HL-60 (cell line): ENCODE measurements at regions not wholly inside any gene's neighbourhood (a gene's known extent, or its start where the extent isn't known, plus 50 kb on each side); places are given as distances from the start of the nearest gene placed in this dataset.

Experiments
- DNase-seq, 2 experiments: peaks; one replicate each; pipeline ENCODE4 v3.0.0-alpha.2; 2010 to 2020; ENCODE audit warnings: low read depth in 1 of 2, low spot score in 1 of 2
- H3K27ac ChIP-seq: fragments of 250-450 bp; sonication (Bioruptor Pico); replicated peaks from 2 replicates; pipeline ENCODE4 v1.5.1; 2020; ENCODE audit warnings: mild to moderate bottlenecking, moderate library complexity
- H3K27me3 ChIP-seq: fragments of 250-450 bp; sonication (Bioruptor Pico); 2 replicates; pipeline ENCODE4 v1.5.1; 2021; ENCODE audit warnings: mild to moderate bottlenecking, moderate library complexity; ENCODE audit not compliant: insufficient read depth, poor library complexity, severe bottlenecking
- H3K4me3 ChIP-seq: replicated peaks from 2 replicates; pipeline ENCODE4 v1.5.1; 2011; ENCODE audit warnings: mild to moderate bottlenecking, control low read depth, low read length; ENCODE audit not compliant: insufficient read depth
- GABPA ChIP-seq: IDR thresholded peaks from 2 replicates; pipeline ENCODE4 v1.6.1; 2012; ENCODE audit warnings: low read depth
- POLR2AphosphoS5 ChIP-seq: IDR thresholded peaks from 2 replicates; pipeline ENCODE4 v1.6.1; 2012; ENCODE audit warnings: low read depth
- SPI1 ChIP-seq: IDR thresholded peaks from 2 replicates; pipeline ENCODE4 v1.6.1; 2012; ENCODE audit warnings: low read depth, mild to moderate bottlenecking, borderline replicate concordance
- TF ChIP-seq, protein P1 (sequence below): IDR thresholded peaks from 2 replicates; pipeline ENCODE4 v1.6.1; 2012; ENCODE audit warnings: low read depth; ENCODE audit not compliant: insufficient replicate concordance
- TF ChIP-seq, protein P2 (sequence below): IDR thresholded peaks from one replicate; pipeline ENCODE4 v1.5.1; 2011; ENCODE audit warnings: low read length, control low read depth, inconsistent platforms; ENCODE audit not compliant: insufficient read depth

DNA sequence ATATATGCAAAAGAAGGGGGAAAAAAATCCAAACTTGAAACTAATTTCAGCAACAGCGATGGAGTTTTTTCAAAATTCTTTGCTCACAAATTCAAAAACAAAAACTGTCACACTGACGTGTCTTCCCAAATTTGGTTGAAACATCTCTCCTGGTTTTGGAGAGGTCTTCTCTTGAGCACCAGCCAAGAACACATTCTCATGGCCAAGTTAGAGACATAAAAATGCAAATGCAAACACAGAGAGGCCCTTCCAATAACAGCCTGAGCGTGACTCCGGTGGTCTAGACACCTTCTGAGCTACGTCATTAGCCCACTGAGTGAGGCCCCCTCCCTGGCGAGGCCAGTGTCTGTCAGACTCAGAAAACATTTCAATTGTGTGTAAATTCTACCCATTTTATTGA is 436.0 kb upstream of the PROK2 start:
- Histone ChIP-seq H3K27me3 (no peaks in the 10 kb centered on the region), H3K4me3 (no peak overlapping the region), H3K27ac (no peak overlapping the region)
- DNase-seq: no peak
- TF ChIP-seq POLR2AphosphoS5 (no peak), SPI1 (no peak), GABPA (no peak)
- TF ChIP-seq, protein P1, sequence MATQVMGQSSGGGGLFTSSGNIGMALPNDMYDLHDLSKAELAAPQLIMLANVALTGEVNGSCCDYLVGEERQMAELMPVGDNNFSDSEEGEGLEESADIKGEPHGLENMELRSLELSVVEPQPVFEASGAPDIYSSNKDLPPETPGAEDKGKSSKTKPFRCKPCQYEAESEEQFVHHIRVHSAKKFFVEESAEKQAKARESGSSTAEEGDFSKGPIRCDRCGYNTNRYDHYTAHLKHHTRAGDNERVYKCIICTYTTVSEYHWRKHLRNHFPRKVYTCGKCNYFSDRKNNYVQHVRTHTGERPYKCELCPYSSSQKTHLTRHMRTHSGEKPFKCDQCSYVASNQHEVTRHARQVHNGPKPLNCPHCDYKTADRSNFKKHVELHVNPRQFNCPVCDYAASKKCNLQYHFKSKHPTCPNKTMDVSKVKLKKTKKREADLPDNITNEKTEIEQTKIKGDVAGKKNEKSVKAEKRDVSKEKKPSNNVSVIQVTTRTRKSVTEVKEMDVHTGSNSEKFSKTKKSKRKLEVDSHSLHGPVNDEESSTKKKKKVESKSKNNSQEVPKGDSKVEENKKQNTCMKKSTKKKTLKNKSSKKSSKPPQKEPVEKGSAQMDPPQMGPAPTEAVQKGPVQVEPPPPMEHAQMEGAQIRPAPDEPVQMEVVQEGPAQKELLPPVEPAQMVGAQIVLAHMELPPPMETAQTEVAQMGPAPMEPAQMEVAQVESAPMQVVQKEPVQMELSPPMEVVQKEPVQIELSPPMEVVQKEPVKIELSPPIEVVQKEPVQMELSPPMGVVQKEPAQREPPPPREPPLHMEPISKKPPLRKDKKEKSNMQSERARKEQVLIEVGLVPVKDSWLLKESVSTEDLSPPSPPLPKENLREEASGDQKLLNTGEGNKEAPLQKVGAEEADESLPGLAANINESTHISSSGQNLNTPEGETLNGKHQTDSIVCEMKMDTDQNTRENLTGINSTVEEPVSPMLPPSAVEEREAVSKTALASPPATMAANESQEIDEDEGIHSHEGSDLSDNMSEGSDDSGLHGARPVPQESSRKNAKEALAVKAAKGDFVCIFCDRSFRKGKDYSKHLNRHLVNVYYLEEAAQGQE: no peak
- TF ChIP-seq, protein P2, sequence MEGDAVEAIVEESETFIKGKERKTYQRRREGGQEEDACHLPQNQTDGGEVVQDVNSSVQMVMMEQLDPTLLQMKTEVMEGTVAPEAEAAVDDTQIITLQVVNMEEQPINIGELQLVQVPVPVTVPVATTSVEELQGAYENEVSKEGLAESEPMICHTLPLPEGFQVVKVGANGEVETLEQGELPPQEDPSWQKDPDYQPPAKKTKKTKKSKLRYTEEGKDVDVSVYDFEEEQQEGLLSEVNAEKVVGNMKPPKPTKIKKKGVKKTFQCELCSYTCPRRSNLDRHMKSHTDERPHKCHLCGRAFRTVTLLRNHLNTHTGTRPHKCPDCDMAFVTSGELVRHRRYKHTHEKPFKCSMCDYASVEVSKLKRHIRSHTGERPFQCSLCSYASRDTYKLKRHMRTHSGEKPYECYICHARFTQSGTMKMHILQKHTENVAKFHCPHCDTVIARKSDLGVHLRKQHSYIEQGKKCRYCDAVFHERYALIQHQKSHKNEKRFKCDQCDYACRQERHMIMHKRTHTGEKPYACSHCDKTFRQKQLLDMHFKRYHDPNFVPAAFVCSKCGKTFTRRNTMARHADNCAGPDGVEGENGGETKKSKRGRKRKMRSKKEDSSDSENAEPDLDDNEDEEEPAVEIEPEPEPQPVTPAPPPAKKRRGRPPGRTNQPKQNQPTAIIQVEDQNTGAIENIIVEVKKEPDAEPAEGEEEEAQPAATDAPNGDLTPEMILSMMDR: no peak

DNA sequence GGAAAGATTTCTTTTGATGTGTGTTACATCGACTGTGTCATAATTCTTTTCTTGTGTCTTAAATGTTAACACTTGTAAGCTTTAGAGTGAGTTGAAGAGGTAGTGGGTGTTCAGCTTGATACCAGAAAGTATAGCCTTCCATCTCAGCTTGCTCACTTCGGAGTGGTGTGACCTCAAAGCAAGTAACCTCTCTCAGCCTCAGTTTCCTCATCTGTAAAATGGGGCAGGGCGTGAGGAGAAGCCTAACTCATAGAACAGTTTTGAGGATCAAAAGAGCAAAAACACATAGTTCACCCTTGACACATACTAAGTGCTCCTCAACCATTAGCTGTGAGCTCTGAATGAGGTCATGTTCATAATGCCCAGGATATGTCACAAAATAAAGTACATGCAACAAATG is 434.8 kb upstream of the PROK2 start:
- Histone ChIP-seq H3K27ac (no peak overlapping the region), H3K4me3 (no peak overlapping the region), H3K27me3 (no peaks in the 10 kb centered on the region)
- TF ChIP-seq, protein P2: no peak
- TF ChIP-seq SPI1: no peak
- no peak for TF ChIP-seq GABPA
- TF ChIP-seq POLR2AphosphoS5: no peak
- TF ChIP-seq, protein P1: no peak
- DNase-seq: no peak

DNA sequence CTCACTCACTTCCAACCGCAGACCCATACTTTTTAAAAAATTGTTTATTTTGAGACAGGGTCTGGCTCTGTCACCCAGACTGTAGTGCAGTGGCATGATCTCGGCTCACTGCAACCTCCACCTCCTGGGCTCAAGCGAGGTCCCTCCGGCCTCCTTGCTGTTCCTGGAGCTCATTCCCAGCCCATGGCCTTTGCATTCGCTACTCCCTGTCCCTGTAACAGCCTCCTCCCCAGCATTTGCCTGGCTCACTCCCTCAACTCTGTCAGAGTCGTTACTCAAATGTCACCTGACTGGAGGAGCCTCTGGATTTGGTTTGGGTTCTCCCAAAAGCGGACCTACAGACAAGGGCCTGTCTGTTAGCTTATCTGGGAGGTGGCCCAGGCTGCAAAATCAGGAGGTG is 432.6 kb upstream of the PROK2 start:
- Histone ChIP-seq H3K4me3 (no peak overlapping the region), H3K27ac (no peak overlapping the region), H3K27me3 (no peaks in the 10 kb centered on the region)
- TF ChIP-seq SPI1 (no peak), GABPA (no peak), POLR2AphosphoS5 (no peak)
- TF ChIP-seq, protein P2: no peak
- TF ChIP-seq, protein P1: no peak
- no peak for DNase-seq
